ENCODE measurements at regions not wholly inside any gene's neighbourhood (a gene's known extent, or its start where the extent isn't known, plus 50 kb on each side); places are given as distances from the start of the nearest gene placed in this dataset.

GRCh38 chr2:39995005-39995737, 216.1 kb upstream of the THUMPD2 start:
- Histone ChIP-seq H3K9me3 (no peaks in the 10 kb centered on the region), H3K4me1 (ENCODE audit: insufficient read depth) (no peaks in the 10 kb centered on the region), H3K4me3 (no peak overlapping the region), H3K36me3 (no peaks in the 10 kb centered on the region), H3K27ac (no peak overlapping the region), H3K27me3 (no peaks in the 10 kb centered on the region)
- TF ChIP-seq EP300 (IDR thresholded peaks at IDR 0.05) (no peak), POLR2A (IDR thresholded peaks at IDR 0.05) (no peak)
- TF ChIP-seq, protein P1, sequence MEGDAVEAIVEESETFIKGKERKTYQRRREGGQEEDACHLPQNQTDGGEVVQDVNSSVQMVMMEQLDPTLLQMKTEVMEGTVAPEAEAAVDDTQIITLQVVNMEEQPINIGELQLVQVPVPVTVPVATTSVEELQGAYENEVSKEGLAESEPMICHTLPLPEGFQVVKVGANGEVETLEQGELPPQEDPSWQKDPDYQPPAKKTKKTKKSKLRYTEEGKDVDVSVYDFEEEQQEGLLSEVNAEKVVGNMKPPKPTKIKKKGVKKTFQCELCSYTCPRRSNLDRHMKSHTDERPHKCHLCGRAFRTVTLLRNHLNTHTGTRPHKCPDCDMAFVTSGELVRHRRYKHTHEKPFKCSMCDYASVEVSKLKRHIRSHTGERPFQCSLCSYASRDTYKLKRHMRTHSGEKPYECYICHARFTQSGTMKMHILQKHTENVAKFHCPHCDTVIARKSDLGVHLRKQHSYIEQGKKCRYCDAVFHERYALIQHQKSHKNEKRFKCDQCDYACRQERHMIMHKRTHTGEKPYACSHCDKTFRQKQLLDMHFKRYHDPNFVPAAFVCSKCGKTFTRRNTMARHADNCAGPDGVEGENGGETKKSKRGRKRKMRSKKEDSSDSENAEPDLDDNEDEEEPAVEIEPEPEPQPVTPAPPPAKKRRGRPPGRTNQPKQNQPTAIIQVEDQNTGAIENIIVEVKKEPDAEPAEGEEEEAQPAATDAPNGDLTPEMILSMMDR (IDR thresholded peaks at IDR 0.05) = no peak
- intact Hi-C loops (cut with DNase I) = no loop called here
- no peak for DNase-seq
- 58 to 73% (median 61%) methylated on average over 3 of the region's 3 CpGs for WGBS, 3 donors

GRCh38 chr2:39994151-39994550, 215.1 kb upstream of the THUMPD2 start:
- TF ChIP-seq EP300 (IDR thresholded peaks at IDR 0.05) (no peak), POLR2A (IDR thresholded peaks at IDR 0.05) (no peak)
- TF ChIP-seq, protein P1 (IDR thresholded peaks at IDR 0.05) = no peak

DNA sequence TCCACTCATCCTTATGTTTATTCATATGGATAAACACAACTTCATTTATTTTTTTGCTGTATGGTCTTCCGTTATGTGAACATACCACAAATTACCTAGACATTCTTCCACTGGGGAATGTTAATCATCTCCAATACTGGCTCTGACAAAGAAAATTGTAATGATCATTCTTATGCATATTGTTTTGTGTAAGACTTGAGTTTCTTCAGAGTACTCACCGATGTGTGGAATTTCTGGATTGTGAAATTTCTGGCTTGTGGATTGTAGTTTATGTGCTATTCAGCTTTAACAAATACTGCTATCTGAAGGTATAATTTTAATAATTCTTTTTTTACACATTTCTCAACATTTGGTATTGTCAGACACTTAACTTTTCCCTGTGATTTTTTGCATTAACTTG, 212.2 kb upstream of the THUMPD2 start:
- intact Hi-C loops (cut with DNase I) = no loop called here
- Histone ChIP-seq H3K4me1 (ENCODE audit: insufficient read depth) (no peaks in the 10 kb centered on the region), H3K4me3 (no peak overlapping the region), H3K9me3 (no peaks in the 10 kb centered on the region), H3K27me3 (no peaks in the 10 kb centered on the region), H3K36me3 (no peaks in the 10 kb centered on the region), H3K27ac (no peak overlapping the region)
- DNase-seq = no peak
- TF ChIP-seq EP300 (IDR thresholded peaks at IDR 0.05) (no peak), POLR2A (IDR thresholded peaks at IDR 0.05) (no peak)
- TF ChIP-seq, protein P1 (IDR thresholded peaks at IDR 0.05) = no peak
- 27 to 39% (median 34%) methylated on average over 2 of the region's 2 CpGs for WGBS, 3 donors

More at GRCh38 chr2:39994151-39994550, 215.1 kb upstream of the THUMPD2 start:
- H3K27me3 ChIP-seq = no peaks in the 10 kb centered on the region
- DNase-seq = no peak
- H3K27ac ChIP-seq = no peak overlapping the region
- no peaks in the 10 kb centered on the region for H3K36me3 ChIP-seq
- H3K4me1 ChIP-seq (ENCODE audit: insufficient read depth) = no peaks in the 10 kb centered on the region
- H3K4me3 ChIP-seq = no peak overlapping the region
- no peaks in the 10 kb centered on the region for H3K9me3 ChIP-seq
- intact Hi-C loops (cut with DNase I) = no loop called here

DNA sequence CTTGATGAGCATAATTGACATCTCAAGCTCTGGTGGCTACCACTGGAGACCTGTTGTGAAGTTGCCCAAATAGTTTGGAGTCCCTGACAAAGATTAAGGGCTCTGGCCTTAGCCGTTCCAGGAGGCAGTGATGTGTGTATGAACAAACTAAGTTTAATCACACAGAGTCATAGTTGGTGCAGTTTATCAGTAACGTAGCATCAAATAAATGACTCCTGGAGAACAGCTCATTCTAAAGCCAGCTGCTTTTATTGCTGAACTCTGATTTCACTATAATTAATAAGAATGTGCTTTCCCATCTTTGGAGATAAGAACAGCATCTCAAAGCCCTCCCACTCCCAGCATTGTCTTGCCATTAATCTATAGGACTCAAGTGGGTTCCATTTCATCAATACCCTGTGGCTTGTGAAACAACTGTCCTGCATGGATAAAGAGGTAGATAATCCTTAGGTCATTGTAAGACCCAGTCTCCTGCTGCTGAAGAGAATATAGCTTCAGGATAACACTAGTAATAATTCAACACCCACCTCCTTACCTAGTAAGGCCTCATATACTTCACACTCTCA, 211.4 kb upstream of the THUMPD2 start:
- WGBS, 3 donors = 87 to 90% (median 87%) methylated on average over 2 of the region's 2 CpGs
- intact Hi-C loops (cut with DNase I) = no loop called here
- H3K4me1 ChIP-seq (ENCODE audit: insufficient read depth) = no peaks in the 10 kb centered on the region

More for the DNA sequence above, 211.4 kb upstream of the THUMPD2 start:
- H3K36me3 ChIP-seq = no peaks in the 10 kb centered on the region
- H3K27ac ChIP-seq = no peak overlapping the region
- TF ChIP-seq, protein P1 (IDR thresholded peaks at IDR 0.05) = no peak
- TF ChIP-seq EP300 (IDR thresholded peaks at IDR 0.05) (no peak), POLR2A (IDR thresholded peaks at IDR 0.05) (no peak)
- H3K27me3 ChIP-seq = no peaks in the 10 kb centered on the region
- no peak overlapping the region for H3K4me3 ChIP-seq
- H3K9me3 ChIP-seq = no peaks in the 10 kb centered on the region
- DNase-seq = no peak

Measured in ovary (tissue), 7 donors.